H1 (cell line): ENCODE measurements at regions not wholly inside any gene's neighbourhood (a gene's known extent, or its start where the extent isn't known, plus 50 kb on each side); places are given as distances from the start of the nearest gene placed in this dataset.

Source experiments
- CTBP2 ChIP-seq: IDR thresholded peaks from 2 replicates; pipeline ENCODE4 v1.7.0; 2011; ENCODE audit warnings: borderline replicate concordance, mild to moderate bottlenecking, moderate library complexity, mixed read lengths, low read length; ENCODE audit not compliant: insufficient read depth, insufficient read length
- NRF1 ChIP-seq: IDR thresholded peaks from 2 replicates; pipeline ENCODE4 v1.6.1; 2011; ENCODE audit warnings: mild to moderate bottlenecking, low read depth, low read length, improper control_type of control experiment
- RXRA ChIP-seq: IDR thresholded peaks from 2 replicates; pipeline ENCODE4 v1.6.1; 2011; ENCODE audit warnings: low read depth, mild to moderate bottlenecking, low read length, moderate library complexity; ENCODE audit not compliant: insufficient read depth
- TF ChIP-seq, protein P1 (sequence below): fragments of 300-600 bp; sonication (generic); IDR thresholded peaks from 2 replicates; pipeline ENCODE4 v1.7.1; 2012; ENCODE audit warnings: low read length, moderate library complexity, mild to moderate bottlenecking, inconsistent platforms; ENCODE audit not compliant: insufficient replicate concordance

DNA sequence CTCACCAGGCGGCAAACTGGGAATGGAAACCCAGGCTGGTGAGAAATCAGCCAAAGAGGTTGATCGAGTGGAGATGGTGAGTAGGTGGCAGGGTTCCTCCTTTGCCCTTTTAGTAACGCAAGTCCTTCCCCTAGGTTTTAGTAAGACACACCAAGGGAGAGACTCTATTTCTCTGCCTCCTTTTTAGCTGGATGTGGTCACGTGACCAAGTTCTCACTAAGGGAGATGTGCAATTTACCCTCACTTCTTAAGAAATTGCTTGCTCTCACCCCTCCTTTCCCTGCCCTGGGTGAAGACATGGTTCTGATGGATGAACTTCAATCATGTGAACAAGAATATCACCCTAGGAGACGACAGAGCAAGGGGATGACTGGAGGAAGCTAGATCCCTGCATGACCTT, 99.8 kb upstream of the FOXF1 start (continued):
- TF ChIP-seq, protein P1, sequence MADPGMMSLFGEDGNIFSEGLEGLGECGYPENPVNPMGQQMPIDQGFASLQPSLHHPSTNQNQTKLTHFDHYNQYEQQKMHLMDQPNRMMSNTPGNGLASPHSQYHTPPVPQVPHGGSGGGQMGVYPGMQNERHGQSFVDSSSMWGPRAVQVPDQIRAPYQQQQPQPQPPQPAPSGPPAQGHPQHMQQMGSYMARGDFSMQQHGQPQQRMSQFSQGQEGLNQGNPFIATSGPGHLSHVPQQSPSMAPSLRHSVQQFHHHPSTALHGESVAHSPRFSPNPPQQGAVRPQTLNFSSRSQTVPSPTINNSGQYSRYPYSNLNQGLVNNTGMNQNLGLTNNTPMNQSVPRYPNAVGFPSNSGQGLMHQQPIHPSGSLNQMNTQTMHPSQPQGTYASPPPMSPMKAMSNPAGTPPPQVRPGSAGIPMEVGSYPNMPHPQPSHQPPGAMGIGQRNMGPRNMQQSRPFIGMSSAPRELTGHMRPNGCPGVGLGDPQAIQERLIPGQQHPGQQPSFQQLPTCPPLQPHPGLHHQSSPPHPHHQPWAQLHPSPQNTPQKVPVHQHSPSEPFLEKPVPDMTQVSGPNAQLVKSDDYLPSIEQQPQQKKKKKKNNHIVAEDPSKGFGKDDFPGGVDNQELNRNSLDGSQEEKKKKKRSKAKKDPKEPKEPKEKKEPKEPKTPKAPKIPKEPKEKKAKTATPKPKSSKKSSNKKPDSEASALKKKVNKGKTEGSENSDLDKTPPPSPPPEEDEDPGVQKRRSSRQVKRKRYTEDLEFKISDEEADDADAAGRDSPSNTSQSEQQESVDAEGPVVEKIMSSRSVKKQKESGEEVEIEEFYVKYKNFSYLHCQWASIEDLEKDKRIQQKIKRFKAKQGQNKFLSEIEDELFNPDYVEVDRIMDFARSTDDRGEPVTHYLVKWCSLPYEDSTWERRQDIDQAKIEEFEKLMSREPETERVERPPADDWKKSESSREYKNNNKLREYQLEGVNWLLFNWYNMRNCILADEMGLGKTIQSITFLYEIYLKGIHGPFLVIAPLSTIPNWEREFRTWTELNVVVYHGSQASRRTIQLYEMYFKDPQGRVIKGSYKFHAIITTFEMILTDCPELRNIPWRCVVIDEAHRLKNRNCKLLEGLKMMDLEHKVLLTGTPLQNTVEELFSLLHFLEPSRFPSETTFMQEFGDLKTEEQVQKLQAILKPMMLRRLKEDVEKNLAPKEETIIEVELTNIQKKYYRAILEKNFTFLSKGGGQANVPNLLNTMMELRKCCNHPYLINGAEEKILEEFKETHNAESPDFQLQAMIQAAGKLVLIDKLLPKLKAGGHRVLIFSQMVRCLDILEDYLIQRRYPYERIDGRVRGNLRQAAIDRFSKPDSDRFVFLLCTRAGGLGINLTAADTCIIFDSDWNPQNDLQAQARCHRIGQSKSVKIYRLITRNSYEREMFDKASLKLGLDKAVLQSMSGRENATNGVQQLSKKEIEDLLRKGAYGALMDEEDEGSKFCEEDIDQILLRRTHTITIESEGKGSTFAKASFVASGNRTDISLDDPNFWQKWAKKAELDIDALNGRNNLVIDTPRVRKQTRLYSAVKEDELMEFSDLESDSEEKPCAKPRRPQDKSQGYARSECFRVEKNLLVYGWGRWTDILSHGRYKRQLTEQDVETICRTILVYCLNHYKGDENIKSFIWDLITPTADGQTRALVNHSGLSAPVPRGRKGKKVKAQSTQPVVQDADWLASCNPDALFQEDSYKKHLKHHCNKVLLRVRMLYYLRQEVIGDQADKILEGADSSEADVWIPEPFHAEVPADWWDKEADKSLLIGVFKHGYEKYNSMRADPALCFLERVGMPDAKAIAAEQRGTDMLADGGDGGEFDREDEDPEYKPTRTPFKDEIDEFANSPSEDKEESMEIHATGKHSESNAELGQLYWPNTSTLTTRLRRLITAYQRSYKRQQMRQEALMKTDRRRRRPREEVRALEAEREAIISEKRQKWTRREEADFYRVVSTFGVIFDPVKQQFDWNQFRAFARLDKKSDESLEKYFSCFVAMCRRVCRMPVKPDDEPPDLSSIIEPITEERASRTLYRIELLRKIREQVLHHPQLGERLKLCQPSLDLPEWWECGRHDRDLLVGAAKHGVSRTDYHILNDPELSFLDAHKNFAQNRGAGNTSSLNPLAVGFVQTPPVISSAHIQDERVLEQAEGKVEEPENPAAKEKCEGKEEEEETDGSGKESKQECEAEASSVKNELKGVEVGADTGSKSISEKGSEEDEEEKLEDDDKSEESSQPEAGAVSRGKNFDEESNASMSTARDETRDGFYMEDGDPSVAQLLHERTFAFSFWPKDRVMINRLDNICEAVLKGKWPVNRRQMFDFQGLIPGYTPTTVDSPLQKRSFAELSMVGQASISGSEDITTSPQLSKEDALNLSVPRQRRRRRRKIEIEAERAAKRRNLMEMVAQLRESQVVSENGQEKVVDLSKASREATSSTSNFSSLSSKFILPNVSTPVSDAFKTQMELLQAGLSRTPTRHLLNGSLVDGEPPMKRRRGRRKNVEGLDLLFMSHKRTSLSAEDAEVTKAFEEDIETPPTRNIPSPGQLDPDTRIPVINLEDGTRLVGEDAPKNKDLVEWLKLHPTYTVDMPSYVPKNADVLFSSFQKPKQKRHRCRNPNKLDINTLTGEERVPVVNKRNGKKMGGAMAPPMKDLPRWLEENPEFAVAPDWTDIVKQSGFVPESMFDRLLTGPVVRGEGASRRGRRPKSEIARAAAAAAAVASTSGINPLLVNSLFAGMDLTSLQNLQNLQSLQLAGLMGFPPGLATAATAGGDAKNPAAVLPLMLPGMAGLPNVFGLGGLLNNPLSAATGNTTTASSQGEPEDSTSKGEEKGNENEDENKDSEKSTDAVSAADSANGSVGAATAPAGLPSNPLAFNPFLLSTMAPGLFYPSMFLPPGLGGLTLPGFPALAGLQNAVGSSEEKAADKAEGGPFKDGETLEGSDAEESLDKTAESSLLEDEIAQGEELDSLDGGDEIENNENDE: no peak
- TF ChIP-seq RXRA (no peak), NRF1 (no peak), CTBP2 (no peak)
